Pancreas (tissue), 10 donors: ENCODE measurements at regions not wholly inside any gene's neighbourhood (a gene's known extent, or its start where the extent isn't known, plus 50 kb on each side); places are given as distances from the start of the nearest gene placed in this dataset.

Experiments used
- ATAC-seq, 4 donors: fragments of 200-7000 bp; cut with Tn5 transposase; one replicate each; pipeline versions ENCODE4 v1.8.0 to v1.9.1; 2020; ENCODE audit warnings: mild to moderate bottlenecking in 4 of 4, moderate library complexity in 4 of 4
- DNase-seq, 6 donors: peaks; one replicate each; pipeline ENCODE4 v3.0.0-alpha.2; 2020
- FAIRE-seq: peaks from 2 replicates; lab custom pipeline; 2012; peaks lifted over from hg19 to GRCh38; lab: Jason Lieb, UNC
- H3K27ac ChIP-seq, 4 donors: fragments of 200-600 bp; sonication (generic); 1 replicate in 3 of 4; 2 replicates in 1 of 4; pipeline versions ENCODE4 v1.5.0 to v1.8.0; 2020
- H3K27me3 ChIP-seq, 4 donors: fragments of 200-600 bp; one replicate each; pipeline ENCODE4 v1.8.0; 2021
- H3K36me3 ChIP-seq, 3 donors: fragments of 200-600 bp; sonication (generic) in 1 of 3; one replicate each; pipeline versions ENCODE4 v1.5.0 to v1.8.0; 2020 to 2021
- H3K4me1 ChIP-seq, 3 donors: fragments of 200-600 bp; one replicate each; pipeline ENCODE4 v1.8.0; 2021
- H3K4me3 ChIP-seq, 4 donors: fragments of 200-600 bp; sonication (generic) in 2 of 4; one replicate each; pipeline versions ENCODE4 v1.5.0 to v1.8.0; 2020 to 2021
- H3K9me3 ChIP-seq, 4 donors: fragments of 200-600 bp; one replicate each; pipeline ENCODE4 v1.8.0; 2021
- WGBS, 2 donors: extraction: QIAGEN DNeasy Blood & Tissue Kit; methylation state at CpG; one replicate each; pipeline ENCODE4 v1.1.7; 2013; 5-methylcytosine and 5-hydroxymethylcytosine counted together
- intact Hi-C, 3 donors: fragments of 100-400 bp; cut with DNase I; formaldehyde crosslinking; loops; one replicate each; pipeline versions ENCODE4 v1.11.1 to v1.14.2; 2022
- TF ChIP-seq, protein P1 (sequence below), 4 donors: fragments of 200-600 bp; sonication (generic) in 3 of 4; IDR thresholded peaks; one replicate each; pipeline versions ENCODE4 v1.5.0 to v1.8.0; 2021; ENCODE audit warnings: antibody characterized with exemption in 4 of 4
- donor health status: healthy with polysubstance abuse.
- donor health status: DM: no; HTN: no; CAD: no; lungs with moderate emphysema.
- donor health status: DM: no; HTN: no; CAD: no.
- donor health status: control.
- donor health status: control.
- donor health status: Bipolar disorder and iron deficiency.
- donor health status: DM: yes; HTN: yes; CAD: no.
- donor health status: DM: no; HTN: no; CAD: no.
- donor health status: DM: no; HTN: no; CAD: no.
- donor health status: DM: yes; HTN: yes; CAD: no.

GRCh38 chr11:29484548-29484947 lies 532.3 kb downstream of the KCNA4 start:
- intact Hi-C loops, result no loop called here
- Histone ChIP-seq H3K27me3 (no peaks in the 10 kb centered on the region), H3K36me3 (no peaks in the 10 kb centered on the region), H3K9me3 (no peaks in the 10 kb centered on the region), H3K4me3 (no peak overlapping the region), H3K4me1 (no peaks in the 10 kb centered on the region), H3K27ac (no peak overlapping the region)
- 77 to 86% methylated on average over 1 of the region's 1 CpG for WGBS, 2 donors
- DNase-seq (no peak), ATAC-seq (no peak), FAIRE-seq (no peak)
- TF ChIP-seq, protein P1, sequence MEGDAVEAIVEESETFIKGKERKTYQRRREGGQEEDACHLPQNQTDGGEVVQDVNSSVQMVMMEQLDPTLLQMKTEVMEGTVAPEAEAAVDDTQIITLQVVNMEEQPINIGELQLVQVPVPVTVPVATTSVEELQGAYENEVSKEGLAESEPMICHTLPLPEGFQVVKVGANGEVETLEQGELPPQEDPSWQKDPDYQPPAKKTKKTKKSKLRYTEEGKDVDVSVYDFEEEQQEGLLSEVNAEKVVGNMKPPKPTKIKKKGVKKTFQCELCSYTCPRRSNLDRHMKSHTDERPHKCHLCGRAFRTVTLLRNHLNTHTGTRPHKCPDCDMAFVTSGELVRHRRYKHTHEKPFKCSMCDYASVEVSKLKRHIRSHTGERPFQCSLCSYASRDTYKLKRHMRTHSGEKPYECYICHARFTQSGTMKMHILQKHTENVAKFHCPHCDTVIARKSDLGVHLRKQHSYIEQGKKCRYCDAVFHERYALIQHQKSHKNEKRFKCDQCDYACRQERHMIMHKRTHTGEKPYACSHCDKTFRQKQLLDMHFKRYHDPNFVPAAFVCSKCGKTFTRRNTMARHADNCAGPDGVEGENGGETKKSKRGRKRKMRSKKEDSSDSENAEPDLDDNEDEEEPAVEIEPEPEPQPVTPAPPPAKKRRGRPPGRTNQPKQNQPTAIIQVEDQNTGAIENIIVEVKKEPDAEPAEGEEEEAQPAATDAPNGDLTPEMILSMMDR (IDR thresholded peaks at IDR 0.05), result no peak

DNA sequence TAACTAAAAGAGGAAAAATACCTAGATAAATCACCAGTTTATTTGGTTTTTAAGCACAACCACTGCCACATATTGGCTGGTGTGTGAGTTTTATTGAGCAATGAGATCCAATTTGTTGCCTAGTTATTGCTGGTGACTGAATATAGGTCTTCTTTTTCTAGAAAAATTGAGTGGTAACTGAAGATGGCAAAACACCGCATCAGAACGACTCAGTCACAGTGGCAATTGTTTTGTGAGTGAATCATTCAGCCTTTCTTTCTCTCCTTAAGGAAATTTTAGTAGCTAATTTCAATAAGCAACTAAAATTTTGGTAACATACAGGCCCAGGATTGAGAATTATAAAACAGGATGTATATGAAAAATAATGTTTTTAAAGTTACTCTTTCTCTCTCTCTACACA lies 533.0 kb downstream of the KCNA4 start:
- TF ChIP-seq, protein P1 (IDR thresholded peaks at IDR 0.05), result no peak
- intact Hi-C loops, result no loop called here
- H3K4me1 ChIP-seq, result no peaks in the 10 kb centered on the region
- H3K4me3 ChIP-seq, result no peak overlapping the region
- DNase-seq (no peak), ATAC-seq (no peak), FAIRE-seq (no peak)
- H3K27ac ChIP-seq, result no peak overlapping the region
- no peaks in the 10 kb centered on the region for H3K27me3 ChIP-seq
- WGBS, 2 donors, result 83 to 84% methylated on average over 2 of the region's 2 CpGs
- H3K9me3 ChIP-seq, result no peaks in the 10 kb centered on the region
- no peaks in the 10 kb centered on the region for H3K36me3 ChIP-seq

GRCh38 chr11:29482510-29482909 lies 534.3 kb downstream of the KCNA4 start:
- Histone ChIP-seq H3K9me3 (no peaks in the 10 kb centered on the region), H3K27ac (no peak overlapping the region), H3K27me3 (no peaks in the 10 kb centered on the region), H3K4me3 (no peak overlapping the region), H3K4me1 (no peaks in the 10 kb centered on the region), H3K36me3 (no peaks in the 10 kb centered on the region)
- 77 to 85% methylated on average over 4 of the region's 4 CpGs for WGBS, 2 donors
- TF ChIP-seq, protein P1 (IDR thresholded peaks at IDR 0.05), result no peak
- FAIRE-seq, result no peak
- ATAC-seq, result no peak
- intact Hi-C loops, result no loop called here
- DNase-seq, result no peak

- TF ChIP-seq, protein P1 (IDR thresholded peaks at IDR 0.05), result no peak
- H3K9me3 ChIP-seq, result no peaks in the 10 kb centered on the region
- H3K27me3 ChIP-seq, result no peaks in the 10 kb centered on the region
- FAIRE-seq (no peak), DNase-seq (no peak), ATAC-seq (no peak)
- intact Hi-C loops, result no loop called here
- WGBS, 2 donors, result 28 to 44% methylated on average over 2 of the region's 2 CpGs
- H3K4me3 ChIP-seq, result no peak overlapping the region
- no peaks in the 10 kb centered on the region for H3K4me1 ChIP-seq
- no peaks in the 10 kb centered on the region for H3K36me3 ChIP-seq
- H3K27ac ChIP-seq, result no peak overlapping the region
Measured at GRCh38 chr11:29481738-29482137, 535.1 kb downstream of the KCNA4 start.

GRCh38 chr11:29480981-29481380 lies 535.8 kb downstream of the KCNA4 start:
- DNase-seq, result no peak
- intact Hi-C loops, result no loop called here
- Histone ChIP-seq H3K27ac (no peak overlapping the region), H3K4me1 (no peaks in the 10 kb centered on the region), H3K36me3 (no peaks in the 10 kb centered on the region), H3K4me3 (no peak overlapping the region), H3K27me3 (no peaks in the 10 kb centered on the region), H3K9me3 (no peaks in the 10 kb centered on the region)
- no peak for ATAC-seq
- WGBS, 2 donors, result 73 to 84% methylated on average over 1 of the region's 1 CpG
- TF ChIP-seq, protein P1 (IDR thresholded peaks at IDR 0.05), result no peak
- FAIRE-seq, result no peak
